H1 (cell line): ENCODE measurements at regions not wholly inside any gene's neighbourhood (a gene's known extent, or its start where the extent isn't known, plus 50 kb on each side); places are given as distances from the start of the nearest gene placed in this dataset.
"Not testable (repeated sequence)": the region's sequence is repeated elsewhere in the genome, so short reads cannot be mapped to it uniquely, and the experiment has no call there.

Experiments
- EZH2 ChIP-seq: fragments of 200-600 bp; sonication (generic); IDR thresholded peaks from 2 replicates; pipeline ENCODE4 v1.7.1; 2012; ENCODE audit warnings: low read depth, mild to moderate bottlenecking, moderate library complexity, low read length, inconsistent platforms; ENCODE audit not compliant: severe bottlenecking
- JUN ChIP-seq: IDR thresholded peaks from 2 replicates; pipeline ENCODE4 v1.6.1; 2011; ENCODE audit warnings: low read depth, mild to moderate bottlenecking, improper control_type of control experiment, low read length
- JUND ChIP-seq: IDR thresholded peaks from 2 replicates; pipeline ENCODE4 v1.6.1; 2011; ENCODE audit warnings: mild to moderate bottlenecking, improper control_type of control experiment, low read length
- KDM1A ChIP-seq: fragments of 200-600, 300-600 bp; sonication (generic); IDR thresholded peaks from 2 replicates; pipeline ENCODE4 v1.7.1; 2016; ENCODE audit warnings: mild to moderate bottlenecking, low read length, borderline replicate concordance
- POLR2A ChIP-seq, 2 experiments: IDR thresholded peaks; 1 replicate in 1 of 2; 2 replicates in 1 of 2; pipeline ENCODE4 v1.6.1; 2011; ENCODE audit warnings: low read depth in 2 of 2, low read length in 2 of 2, mild to moderate bottlenecking in 2 of 2; ENCODE audit errors: control extremely low read depth in 1 of 2
- RBBP5 ChIP-seq: IDR thresholded peaks from 2 replicates; pipeline ENCODE4 v1.7.1; 2012; ENCODE audit warnings: low read depth, mild to moderate bottlenecking, inconsistent platforms, low read length, moderate library complexity, borderline replicate concordance
- TAF1 ChIP-seq: IDR thresholded peaks from 2 replicates; pipeline ENCODE4 v1.6.1; 2011; ENCODE audit warnings: mild to moderate bottlenecking, low read depth, low read length
- TF ChIP-seq, protein P1 (sequence below), 3 experiments: IDR thresholded peaks; 1 replicate in 2 of 3; 2 replicates in 1 of 3; pipeline versions ENCODE4 v1.5.1 to v1.6.1; 2011; ENCODE audit warnings: low read length in 3 of 3, mild to moderate bottlenecking in 3 of 3, inconsistent platforms in 2 of 3, low read depth in 1 of 3, moderate library complexity in 1 of 3; ENCODE audit not compliant: insufficient read depth in 1 of 3; ENCODE audit errors: control extremely low read depth in 1 of 3

- TF ChIP-seq JUND; EZH2; TAF1; RBBP5; JUN; POLR2A (IDR thresholded peaks at IDR 0.05; ENCODE audit: control extremely low read depth in 1 of 2, low read depth in 2 of 2, low read length in 2 of 2); KDM1A: not testable (repeated sequence)
- TF ChIP-seq, protein P1, sequence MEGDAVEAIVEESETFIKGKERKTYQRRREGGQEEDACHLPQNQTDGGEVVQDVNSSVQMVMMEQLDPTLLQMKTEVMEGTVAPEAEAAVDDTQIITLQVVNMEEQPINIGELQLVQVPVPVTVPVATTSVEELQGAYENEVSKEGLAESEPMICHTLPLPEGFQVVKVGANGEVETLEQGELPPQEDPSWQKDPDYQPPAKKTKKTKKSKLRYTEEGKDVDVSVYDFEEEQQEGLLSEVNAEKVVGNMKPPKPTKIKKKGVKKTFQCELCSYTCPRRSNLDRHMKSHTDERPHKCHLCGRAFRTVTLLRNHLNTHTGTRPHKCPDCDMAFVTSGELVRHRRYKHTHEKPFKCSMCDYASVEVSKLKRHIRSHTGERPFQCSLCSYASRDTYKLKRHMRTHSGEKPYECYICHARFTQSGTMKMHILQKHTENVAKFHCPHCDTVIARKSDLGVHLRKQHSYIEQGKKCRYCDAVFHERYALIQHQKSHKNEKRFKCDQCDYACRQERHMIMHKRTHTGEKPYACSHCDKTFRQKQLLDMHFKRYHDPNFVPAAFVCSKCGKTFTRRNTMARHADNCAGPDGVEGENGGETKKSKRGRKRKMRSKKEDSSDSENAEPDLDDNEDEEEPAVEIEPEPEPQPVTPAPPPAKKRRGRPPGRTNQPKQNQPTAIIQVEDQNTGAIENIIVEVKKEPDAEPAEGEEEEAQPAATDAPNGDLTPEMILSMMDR (IDR thresholded peaks at IDR 0.05; ENCODE audit: control extremely low read depth in 1 of 3, insufficient read depth in 1 of 3, low read depth in 1 of 3, low read length in 3 of 3) = not testable (repeated sequence)
These were observed 292.0 kb upstream of the PLGLB2 start for GRCh38 chr2:87455854-87456249.
